PFSK-1 (cell line): ENCODE measurements at regions not wholly inside any gene's neighbourhood (a gene's known extent, or its start where the extent isn't known, plus 50 kb on each side); places are given as distances from the start of the nearest gene placed in this dataset.

Experiments used
- TAF1 ChIP-seq: IDR thresholded peaks from 2 replicates; pipeline ENCODE4 v1.6.1; 2012; ENCODE audit warnings: low read length, control low read depth, borderline replicate concordance; ENCODE audit not compliant: insufficient read depth
- TF ChIP-seq, protein P1 (sequence below), 2 experiments: IDR thresholded peaks; 2 replicates each; pipeline versions ENCODE4 v1.6.1 to v1.8.0; 2011 to 2012; ENCODE audit warnings: low read depth in 2 of 2, low read length in 2 of 2, control low read depth in 1 of 2, inconsistent platforms in 1 of 2, mild to moderate bottlenecking in 1 of 2, moderate library complexity in 1 of 2; ENCODE audit not compliant: insufficient read depth in 1 of 2

DNA sequence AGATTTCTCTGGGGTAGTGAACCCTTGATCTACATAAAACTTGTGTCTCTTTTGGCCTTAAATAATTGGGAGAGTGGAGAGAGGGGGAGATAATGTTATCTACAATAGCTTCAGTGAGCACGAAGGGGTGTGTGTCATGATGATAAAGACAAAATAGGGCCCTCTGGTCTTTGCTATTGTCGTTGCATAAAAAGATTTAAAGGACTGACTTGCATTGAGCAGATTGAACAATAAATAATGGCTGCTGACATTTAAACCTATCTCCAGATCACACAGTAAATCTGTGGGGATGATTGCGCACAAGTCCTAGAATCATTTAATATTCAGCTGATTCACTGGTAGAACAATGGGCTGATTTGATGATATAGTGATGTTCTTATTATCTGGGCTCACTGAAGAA, 71.3 kb upstream of the GAP43 start:
- TF ChIP-seq, protein P1, sequence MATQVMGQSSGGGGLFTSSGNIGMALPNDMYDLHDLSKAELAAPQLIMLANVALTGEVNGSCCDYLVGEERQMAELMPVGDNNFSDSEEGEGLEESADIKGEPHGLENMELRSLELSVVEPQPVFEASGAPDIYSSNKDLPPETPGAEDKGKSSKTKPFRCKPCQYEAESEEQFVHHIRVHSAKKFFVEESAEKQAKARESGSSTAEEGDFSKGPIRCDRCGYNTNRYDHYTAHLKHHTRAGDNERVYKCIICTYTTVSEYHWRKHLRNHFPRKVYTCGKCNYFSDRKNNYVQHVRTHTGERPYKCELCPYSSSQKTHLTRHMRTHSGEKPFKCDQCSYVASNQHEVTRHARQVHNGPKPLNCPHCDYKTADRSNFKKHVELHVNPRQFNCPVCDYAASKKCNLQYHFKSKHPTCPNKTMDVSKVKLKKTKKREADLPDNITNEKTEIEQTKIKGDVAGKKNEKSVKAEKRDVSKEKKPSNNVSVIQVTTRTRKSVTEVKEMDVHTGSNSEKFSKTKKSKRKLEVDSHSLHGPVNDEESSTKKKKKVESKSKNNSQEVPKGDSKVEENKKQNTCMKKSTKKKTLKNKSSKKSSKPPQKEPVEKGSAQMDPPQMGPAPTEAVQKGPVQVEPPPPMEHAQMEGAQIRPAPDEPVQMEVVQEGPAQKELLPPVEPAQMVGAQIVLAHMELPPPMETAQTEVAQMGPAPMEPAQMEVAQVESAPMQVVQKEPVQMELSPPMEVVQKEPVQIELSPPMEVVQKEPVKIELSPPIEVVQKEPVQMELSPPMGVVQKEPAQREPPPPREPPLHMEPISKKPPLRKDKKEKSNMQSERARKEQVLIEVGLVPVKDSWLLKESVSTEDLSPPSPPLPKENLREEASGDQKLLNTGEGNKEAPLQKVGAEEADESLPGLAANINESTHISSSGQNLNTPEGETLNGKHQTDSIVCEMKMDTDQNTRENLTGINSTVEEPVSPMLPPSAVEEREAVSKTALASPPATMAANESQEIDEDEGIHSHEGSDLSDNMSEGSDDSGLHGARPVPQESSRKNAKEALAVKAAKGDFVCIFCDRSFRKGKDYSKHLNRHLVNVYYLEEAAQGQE (IDR thresholded peaks at IDR 0.05; ENCODE audit: insufficient read depth in 1 of 2, low read depth in 2 of 2, low read length in 2 of 2) = no peak
- TF ChIP-seq TAF1 = no peak
